HS-27A (cell line): ENCODE measurements at regions not wholly inside any gene's neighbourhood (a gene's known extent, or its start where the extent isn't known, plus 50 kb on each side); places are given as distances from the start of the nearest gene placed in this dataset.
A peak's percentile ranks its signal among the peaks of the same experiment; 100 is the strongest.

Source experiments
- DNase-seq: peaks from one replicate; pipeline ENCODE4 v3.0.0-alpha.2; 2012; ENCODE audit warnings: low read depth, missing footprints

GRCh38 chr14:71202881-71203280 lies 295.6 kb downstream of the PCNX1 start:
- no peak for DNase-seq

GRCh38 chr14:71203306-71203705 lies 296.0 kb downstream of the PCNX1 start:
- no peak for DNase-seq

- DNase-seq, result no peak
Measured at GRCh38 chr14:71204231-71204630, 297.0 kb downstream of the PCNX1 start.

DNA sequence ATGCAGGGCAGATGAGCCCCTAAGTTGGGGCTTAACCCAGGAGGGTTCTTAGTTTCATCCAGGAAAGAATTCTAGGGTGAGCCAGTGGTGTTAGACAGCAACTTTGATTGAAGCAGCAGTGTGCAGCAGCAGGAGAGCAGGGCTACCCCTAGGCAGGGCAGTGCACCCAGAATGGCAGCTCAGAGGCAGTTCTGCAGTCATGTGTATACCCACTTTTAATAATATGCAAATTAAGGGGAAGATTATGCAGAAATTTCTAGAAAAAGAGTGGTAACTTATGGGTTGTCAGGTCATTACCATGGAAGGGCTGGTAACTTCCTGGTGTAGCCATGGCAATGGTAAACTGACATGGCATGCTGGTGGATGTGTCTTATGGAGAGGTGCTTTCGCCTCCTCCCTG lies 297.5 kb downstream of the PCNX1 start:
- DNase-seq, result no peak

GRCh38 chr14:71206123-71206522 lies 298.9 kb downstream of the PCNX1 start:
- DNase-seq, result no peak

- peak; percentile 3 for DNase-seq
Measured at GRCh38 chr14:71206766-71207371, 299.6 kb downstream of the PCNX1 start.

GRCh38 chr14:71208702-71209357 lies 301.6 kb downstream of the PCNX1 start:
- DNase-seq, result no peak

GRCh38 chr14:71209888-71210287 lies 302.6 kb downstream of the PCNX1 start:
- no peak for DNase-seq

- DNase-seq, result no peak
Measured at GRCh38 chr14:71212093-71212492, 304.8 kb downstream of the PCNX1 start.

GRCh38 chr14:71212683-71213107 lies 305.4 kb downstream of the PCNX1 start:
- no peak for DNase-seq

GRCh38 chr14:71214241-71214640 lies 307.0 kb downstream of the PCNX1 start:
- no peak for DNase-seq

DNA sequence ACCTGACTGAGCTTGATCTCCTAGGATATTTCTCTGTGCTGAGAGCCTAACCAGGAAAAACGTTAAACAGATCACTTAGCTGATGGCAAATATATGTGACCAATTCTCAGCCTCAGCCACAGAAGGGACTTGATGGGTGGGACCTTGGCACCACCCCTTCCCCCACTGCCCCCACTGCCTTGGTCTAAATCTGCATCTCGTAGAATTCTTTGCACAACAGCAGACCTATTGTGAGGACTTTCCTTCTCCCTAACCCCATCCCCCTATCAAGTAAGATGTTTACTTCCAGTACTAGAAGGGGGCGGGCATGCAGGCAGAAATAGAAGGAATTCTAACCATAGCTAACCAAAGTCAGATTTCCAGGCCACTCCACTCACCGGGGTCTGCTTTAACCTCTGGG lies 313.2 kb downstream of the PCNX1 start:
- no peak for DNase-seq

DNA sequence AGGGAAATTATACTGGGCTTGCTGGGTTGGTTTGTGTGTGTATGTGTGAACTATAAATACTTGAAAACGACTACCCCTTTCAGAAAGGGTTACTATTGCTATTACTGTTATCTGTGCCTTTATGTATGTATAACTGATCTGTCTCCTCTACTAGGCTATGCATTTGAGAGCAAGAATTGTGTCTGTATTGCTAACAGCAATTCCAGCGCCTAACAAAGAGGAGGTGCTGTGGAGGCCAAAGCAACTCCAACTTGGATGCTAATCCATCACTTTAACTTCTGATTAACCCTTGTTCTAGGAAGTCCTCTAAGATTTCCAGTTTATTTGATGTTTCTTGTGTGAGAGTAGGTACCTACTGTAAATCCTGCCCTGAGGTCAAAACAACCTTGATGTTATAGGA lies 313.9 kb downstream of the PCNX1 start:
- no peak for DNase-seq

DNA sequence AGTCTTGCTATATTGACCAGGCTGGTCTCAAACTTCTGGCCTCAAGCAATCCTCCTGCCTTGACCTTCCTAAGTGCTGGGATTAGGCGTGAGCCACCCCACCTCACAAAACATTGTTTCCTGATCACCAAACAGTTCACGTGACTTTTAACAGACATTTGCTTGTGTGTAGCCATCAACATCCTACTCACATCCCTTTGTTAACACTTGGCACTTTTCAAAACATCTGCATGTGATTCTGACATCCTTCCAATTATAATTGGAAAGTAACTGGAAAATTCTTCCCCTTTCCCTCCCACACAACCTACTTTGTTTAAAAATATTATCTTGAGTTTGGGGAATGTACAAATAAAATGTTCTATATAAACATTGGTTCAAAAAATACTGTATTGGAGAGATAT lies 317.9 kb downstream of the PCNX1 start:
- DNase-seq, result no peak

DNA sequence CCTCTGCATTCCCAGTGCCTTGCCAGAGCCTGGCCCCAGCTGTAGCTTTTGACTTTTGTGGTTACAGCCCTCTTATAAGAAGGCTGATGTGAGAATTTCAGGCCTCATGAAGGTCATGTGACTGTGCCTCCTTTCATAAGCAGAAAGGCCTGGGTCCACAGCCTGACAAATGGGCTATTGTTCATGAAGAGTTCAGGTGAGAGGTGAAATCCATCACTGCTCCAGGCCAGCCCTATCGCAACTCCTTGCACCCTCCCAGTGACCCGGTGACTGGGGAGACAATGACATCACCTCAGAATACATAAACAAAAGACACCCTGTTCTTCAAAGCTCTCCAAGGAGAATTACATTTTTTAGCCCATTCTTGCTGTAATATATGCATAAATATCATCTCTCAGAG lies 321.5 kb downstream of the PCNX1 start:
- no peak for DNase-seq

- no peak for DNase-seq
Measured at GRCh38 chr14:71229875-71230274, 322.6 kb downstream of the PCNX1 start.

- DNase-seq, result no peak
Measured at GRCh38 chr14:71230897-71231296, 323.6 kb downstream of the PCNX1 start.

- no peak for DNase-seq
Measured at GRCh38 chr14:71231521-71232393, 324.5 kb downstream of the PCNX1 start.

DNA sequence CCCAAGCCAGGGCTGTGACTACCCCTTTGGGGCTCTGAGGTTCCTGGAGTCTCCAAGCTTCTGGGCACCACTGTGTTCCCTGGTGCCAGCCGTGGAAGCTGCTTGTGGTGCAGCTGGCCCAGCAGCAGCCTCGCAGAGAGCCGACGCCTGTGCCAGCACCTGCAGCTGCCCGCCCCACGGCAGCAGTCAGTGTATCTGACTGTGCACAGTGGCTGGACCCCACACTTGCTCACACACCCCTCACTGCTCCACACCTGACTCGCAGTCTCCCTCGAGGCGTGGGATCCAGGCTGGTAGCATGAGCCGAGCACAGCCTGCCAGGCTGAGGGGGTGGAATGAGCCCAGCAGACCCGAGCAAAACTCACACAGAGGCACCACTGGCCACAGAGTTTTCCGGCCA lies 325.2 kb downstream of the PCNX1 start:
- DNase-seq, result no peak

DNA sequence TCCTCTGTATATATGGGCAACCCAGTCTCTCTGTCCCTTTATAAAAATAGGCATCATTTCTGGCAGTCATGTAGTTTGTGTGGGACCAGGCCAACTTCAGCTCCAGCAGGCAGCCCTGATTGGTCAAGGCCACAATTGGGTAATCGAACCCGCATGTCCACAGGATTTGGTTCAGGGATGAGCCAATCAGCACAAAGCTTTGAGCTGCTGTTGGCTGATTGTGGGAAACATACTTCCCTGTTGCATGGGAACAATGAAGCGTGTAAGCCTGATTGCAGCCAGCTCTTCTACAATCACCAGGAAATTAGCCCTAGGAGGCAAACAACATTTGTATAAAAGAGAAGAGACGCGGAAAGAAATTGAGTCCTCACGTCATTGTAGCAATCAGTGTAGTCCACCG lies 328.6 kb downstream of the PCNX1 start:
- no peak for DNase-seq

DNA sequence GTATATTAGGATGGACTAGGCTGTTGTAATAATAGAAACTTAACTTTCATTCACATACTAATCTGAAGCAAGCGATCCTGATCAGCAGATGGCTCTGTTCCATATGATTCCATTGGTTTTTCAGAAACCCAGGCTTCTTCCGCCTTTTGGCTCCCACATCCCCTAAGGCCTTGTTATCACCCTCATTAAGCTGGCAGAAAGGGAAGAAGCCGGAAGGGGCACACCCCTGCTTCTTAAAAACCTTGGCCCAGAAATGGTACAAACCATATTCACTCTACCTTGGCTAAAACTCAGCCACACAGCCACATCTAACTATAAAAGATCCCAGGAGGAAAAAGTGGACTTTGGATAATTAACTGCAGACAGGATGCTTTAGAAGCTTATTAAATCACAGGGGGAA lies 329.2 kb downstream of the PCNX1 start:
- no peak for DNase-seq

- no peak for DNase-seq
Measured at GRCh38 chr14:71237556-71237955, 330.3 kb downstream of the PCNX1 start.

DNA sequence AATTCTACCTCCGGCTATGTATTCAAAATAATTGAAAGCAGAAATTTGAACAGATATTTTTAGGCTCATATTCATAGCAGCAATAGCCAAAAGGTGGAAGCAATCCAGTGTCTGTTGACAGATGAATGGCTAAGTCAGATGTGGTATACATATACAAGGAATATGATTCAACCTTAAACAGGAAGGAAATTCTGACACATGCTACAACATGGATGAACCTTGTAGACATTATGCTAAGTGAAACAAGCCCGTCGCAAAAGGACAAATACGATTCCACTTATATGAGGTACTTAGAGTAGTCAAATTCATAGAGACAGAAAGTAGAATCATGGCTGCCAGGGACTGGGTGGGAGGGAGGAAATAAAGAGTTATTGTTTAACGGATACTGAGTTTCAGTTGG lies 331.6 kb downstream of the PCNX1 start:
- DNase-seq, result no peak
